GM19463 (cell line): ENCODE measurements at regions not wholly inside any gene's neighbourhood (a gene's known extent, or its start where the extent isn't known, plus 50 kb on each side); places are given as distances from the start of the nearest gene placed in this dataset.

Experiments
- ATAC-seq: cut with Tn5 transposase; IDR thresholded peaks from one replicate; pipeline ENCODE4 v1.9.1; 2021; ENCODE audit warnings: mild to moderate bottlenecking, moderate library complexity; ENCODE audit not compliant: unreplicated experiment

DNA sequence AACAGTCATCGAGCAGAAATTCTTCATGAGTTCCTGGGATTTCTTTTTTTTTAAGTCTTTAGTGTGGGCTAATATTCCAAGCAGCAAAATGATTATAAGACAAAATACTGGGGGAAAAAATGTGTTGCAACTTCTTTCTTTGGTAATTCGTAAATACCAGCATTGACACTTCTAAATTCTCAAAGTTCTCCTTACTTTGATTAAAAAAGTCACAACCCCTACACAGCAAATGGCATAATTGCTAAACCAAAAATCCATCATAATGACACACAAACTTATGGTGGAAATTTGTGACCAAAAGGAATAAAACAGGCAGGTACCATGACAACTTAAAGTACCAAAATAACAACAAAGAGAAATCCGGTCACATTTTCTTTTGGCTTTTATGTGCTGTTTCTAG lies 585.2 kb upstream of the PKN2 start:
- ATAC-seq: no peak

DNA sequence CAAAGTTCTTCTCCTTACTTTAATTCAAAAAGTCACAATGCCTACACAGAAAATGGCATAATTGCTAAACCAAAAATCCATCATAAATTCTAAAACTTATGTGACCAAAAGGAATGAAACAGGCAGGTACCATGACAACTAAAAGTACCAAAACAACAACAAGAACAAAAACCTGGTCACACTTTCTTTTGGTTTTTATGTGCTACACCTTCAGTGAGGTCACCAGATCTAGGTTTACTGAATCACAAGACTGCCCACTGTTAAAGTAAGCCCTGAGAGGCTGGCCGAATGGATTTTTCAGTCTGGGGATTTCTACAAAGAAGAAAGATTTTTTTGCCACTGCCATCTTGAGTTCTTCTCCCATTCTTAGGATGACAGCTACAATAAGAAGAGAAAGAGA lies 583.0 kb upstream of the PKN2 start:
- ATAC-seq: no peak

DNA sequence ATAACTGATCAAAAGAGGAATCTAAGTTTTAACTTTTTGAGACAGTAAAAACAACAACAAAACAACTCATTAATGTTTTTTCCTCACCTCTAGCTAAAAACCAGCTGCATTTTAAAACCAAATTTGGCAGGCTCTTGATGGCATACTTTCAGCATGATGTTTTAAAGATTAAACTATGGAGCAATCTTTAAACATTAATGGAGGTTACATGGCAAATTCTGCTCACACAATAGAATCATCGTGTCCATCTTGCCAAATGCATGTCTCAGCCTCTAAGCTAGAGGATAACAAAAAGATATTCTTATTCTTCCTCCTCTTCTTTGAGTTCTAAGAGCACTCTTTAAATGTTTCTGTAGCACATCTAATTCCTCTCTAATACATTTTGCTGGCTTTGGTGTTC lies 579.8 kb upstream of the PKN2 start:
- no peak for ATAC-seq

DNA sequence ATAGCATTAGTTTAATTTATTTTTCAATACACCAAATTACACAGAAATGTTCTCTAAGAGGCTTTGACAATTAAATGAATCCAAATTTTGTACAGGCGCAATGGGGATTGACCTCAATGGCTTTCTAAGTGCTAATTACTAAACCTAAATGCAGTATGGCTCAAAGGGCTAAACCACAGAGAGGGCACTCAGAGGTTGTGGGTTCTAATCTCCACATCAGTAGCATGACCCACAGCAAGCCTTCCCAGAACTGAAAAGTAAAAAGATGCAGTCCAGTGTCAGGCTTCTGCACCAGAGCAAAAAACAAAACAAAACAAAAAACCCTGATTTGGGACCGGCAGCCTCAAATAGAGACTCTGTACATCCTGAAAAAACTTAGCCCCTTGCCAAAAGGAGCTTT lies 579.2 kb upstream of the PKN2 start:
- ATAC-seq: no peak

DNA sequence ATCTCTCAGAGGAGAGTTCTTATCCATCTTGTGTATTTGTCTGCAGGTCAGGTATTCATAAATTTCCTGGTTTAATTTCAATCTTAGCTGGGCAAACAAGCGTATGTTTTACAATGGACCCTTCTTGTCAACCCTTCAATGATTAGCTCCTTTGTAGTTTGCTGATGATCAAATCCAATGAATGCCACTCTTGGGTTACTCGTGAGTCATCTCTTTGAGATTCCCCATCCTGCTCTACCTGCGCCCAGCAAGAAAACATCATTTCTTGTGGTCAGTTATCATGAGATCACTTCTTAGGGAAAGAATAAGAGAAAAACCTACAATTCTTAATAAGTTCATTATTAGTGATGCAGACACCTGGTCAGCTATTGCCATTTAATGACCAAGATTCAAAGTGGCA lies 572.3 kb upstream of the PKN2 start:
- ATAC-seq: no peak

DNA sequence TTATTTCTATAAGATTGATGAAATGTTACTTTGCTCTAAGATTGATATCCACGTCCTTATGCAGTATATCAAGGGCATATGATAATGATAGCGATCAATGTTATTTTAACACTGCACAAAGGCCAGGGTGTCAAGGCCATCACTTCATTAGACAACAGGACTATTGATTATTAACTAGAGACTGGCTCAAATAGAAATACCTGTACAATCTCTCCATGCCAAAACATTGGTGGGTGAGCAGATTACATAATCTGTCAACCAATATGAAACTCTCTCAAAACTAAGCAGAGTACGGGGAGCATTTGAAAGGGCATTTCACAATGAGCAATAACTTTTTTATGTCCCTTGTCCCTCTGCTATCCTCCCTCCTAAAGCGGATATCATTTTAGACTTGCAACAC lies 566.5 kb upstream of the PKN2 start:
- ATAC-seq: no peak

DNA sequence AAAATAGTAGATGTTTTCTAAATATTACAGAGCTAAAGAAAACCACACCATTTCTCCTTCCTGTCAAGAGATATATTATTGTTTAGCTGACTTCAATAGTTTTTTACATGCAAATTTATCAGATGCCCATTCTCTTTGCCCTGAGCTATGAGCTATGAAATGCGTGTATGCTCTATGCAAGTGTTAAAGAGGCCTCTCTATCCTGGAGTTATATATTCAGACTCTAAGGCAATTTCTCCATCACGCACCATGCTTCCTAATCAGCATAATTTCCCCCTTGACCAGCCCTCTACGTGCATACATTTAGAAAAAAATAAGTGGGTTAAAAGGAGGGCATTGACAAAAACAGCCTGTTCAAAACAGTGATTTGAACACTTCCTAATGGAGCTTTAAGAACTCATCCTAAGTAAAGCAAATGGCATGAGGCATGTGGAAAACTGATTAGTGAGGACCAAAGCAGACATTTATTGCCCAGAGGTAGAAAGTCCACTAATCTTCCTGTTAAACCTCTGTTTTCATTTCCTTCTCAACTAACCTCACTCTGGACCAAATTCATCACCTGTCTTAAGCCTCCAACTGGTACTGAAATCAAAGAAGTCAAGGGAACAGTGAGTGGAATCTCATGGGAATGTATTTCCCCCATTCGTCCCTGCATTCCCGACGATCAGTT lies 565.8 kb upstream of the PKN2 start:
- ATAC-seq: no peak

DNA sequence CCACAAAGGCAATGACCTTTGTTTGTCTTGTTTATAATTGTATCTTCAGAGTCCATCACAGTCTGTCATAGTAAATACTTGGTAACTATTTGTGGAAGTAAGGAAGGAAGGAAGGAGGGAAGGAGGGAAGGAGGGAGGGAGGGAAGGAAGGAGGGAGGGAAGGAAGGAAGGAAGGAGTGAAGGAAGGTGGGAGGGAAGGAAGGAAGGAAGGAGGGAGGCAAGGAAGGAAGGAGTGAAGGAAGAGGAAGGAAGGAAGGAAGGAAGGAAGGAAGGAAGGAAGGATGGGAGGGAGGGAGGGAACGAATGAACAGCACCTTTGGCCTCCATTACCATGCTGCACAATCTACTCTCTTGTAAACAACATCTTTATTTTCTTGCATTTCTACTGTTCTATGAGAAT lies 559.5 kb upstream of the PKN2 start:
- no peak for ATAC-seq

DNA sequence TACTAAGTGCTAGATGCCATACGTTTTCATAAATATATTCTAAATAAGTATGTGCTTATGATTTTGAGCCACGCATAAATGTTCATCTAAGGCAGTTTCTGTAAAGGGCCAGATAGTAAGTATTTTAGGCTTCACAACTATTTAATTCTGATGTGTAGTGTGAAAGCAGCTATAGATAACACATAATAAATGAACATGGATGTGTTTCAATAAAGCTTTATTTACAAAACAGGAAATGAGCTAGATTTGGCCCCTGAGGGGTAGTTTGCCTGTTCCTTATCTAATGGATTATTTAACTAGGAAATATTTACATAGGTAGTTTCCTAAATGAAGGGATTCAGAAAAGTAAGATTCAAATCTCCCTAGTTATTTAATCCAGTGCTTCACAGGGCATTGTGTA lies 557.6 kb upstream of the PKN2 start:
- no peak for ATAC-seq

DNA sequence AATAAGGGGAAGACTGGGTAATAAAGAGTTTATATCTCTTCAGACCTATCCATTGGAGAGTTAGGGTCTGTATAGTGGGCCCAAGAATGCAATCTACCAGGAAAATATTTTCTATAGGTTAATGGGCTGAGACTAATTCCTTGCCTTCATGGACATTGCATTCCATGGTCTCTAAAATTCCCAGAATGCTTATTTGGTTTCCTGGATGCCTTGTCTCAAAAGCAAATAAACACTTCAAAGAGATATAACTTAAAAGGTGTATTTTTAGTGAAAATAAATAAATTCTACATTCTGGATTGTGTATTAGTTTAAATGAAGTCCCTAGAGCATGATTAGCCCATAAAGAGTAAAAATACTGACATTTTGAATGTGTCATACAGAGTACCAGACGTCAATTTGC lies 550.1 kb upstream of the PKN2 start:
- no peak for ATAC-seq

DNA sequence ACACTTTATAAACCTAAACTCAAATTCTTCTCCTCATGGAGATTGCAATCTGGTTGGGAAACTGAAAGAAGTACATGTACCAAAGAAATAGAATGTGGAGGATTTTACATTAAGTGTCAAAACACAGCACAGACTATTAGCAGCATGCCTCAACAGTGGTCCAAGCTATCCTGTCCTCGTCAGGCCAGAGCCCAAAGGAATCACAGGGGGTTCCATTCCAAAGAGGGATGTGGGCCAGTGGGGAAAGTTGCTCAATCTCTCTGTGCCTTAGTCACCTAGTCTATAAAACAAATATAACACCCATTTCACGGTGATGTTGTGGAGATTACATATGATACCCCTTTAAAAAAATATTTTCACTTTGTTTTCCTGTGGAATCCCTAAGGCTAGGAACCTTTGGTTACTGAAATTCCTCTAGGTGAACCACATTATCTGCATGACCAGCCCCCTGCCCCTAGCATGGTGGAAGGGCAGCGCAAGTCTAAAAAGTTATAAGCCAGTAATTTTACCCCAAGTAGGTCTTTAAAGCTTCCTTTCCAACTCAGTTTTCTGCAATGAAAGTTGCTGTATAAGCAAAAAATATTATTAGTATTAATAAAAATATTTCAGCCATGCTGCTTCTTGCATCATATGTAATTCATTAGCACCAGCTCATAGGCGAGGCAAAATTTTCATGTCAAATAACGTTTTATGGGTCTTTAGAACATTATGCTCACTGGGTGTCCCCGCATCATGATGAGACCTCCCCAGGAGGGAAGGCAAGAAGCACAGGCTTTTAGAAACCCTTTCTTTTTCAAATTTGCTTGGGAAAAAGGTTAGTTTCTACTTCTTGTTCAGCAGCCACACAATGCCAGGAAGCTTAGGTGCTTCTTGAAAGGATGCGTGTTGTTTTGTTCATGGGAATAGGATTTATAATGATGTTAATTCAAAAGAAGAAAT lies 548.8 kb upstream of the PKN2 start:
- no peak for ATAC-seq

DNA sequence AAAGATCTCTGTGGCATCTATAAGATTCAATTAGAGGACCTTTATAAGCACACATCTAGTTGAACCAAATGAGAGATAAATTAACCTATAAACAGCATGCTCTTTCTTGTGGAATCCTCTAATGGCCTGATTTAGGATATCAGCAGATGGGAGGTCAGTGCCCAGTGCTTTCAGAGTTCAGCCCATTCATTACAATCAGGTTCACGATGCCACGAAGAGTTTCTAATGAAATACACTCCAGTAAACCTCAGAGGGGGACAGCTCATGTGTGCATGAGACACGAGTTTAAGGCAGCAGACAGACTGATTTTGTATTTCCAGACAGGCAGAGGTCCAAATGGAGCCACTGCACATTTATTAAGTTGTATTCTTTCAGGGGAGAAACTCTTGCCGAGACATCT lies 544.4 kb upstream of the PKN2 start:
- ATAC-seq: no peak

DNA sequence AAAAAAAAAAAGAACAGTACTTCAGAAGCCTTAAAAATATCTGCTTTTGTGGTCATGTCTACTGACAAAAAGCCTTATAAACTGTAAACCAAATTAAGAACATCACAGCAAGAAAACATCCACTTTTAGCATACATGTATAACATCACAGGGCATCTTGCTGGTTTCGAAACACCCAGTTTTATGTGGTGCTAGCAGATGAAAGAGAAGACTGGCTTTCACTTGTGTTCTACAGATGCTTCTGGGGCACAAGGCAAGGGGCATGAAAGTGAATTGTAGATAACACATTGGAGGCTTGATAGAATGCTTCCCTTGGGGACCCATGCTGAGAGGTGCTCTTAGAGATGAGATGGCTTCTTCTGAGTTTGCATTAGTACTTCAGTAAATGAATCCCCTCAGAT lies 543.7 kb upstream of the PKN2 start:
- peak; percentile 49 for ATAC-seq

DNA sequence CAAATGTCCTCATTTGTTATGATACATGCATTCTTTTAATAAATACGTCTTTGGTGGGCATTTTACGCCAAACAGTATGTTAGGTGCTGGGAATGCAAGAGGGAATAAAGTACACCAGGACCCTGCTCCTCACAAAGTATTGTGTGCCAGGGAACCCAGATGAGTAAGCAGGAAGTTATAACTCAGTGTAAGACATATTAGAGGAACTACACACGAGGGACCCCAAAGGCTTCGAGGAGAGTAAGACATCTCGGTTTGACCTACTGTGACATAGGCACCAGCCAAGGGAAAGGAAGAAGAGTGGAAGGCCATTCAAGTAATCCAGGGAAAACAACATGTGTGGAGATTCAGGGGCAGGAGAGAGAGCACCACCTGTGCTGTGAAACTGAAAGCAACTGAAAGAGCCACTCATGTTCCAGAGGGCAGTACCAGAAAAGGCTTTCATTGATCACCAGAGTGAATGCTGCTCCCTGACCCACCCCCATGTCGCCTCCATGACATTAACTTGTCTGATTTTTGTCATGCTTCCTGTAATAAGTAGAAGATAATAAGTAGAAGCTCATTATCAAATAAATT lies 542.5 kb upstream of the PKN2 start:
- ATAC-seq: peak; percentile 62

DNA sequence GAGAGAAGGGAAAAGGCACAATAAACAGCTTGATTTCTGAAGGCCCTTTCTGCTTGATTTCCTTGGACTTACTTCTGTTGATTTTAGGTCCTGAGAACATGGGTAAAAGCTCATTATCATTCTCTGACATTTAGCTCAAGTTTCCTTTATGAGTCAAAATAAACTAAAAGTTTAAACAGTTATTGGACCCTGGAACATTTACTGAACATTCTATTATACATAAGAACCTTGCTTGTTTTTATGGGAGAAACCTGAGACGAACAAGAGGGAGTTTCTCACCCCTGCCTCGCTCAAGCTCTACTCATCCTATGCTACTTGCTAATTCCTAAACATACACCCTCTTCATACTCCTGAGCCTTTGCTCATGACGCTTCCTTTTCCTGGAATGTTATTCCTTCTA lies 538.3 kb upstream of the PKN2 start:
- ATAC-seq: no peak

DNA sequence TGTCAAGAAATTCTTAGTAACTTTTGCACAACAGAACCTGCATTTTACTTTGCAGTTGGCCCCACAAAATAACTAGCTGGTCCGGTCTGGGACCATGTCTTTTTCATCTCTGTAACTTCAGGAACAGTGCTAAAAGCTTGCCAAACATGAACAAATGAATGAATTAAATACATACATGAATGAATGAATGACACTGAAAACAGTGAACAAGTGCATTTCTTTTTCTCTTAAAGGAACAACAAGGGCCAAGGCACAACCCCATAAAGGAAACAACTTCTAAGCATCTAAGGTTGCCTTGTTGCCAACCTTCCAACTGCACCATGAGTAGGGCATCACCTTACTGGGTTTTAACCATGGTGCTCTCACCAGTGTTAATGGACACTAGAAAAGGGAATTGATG lies 534.4 kb upstream of the PKN2 start:
- ATAC-seq: no peak

DNA sequence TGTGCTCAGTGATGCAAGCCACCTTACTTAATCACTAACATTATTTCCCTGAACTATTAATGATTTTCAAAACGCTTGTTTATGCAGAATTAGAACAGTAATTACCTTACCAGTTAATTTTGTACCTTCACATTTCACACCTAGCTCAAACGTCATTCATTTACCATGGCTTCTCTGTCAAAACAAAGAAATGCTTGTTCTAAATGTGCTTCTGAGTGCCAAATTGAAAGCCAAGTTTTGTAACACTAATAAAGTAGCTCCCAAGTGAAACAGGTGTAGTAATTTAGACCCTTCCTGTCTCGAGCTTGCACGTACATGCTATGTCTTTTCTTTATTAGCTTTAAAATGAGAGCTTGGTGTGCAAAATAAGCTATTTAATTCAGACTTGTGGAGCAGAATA lies 533.7 kb upstream of the PKN2 start:
- ATAC-seq: peak; percentile 67

DNA sequence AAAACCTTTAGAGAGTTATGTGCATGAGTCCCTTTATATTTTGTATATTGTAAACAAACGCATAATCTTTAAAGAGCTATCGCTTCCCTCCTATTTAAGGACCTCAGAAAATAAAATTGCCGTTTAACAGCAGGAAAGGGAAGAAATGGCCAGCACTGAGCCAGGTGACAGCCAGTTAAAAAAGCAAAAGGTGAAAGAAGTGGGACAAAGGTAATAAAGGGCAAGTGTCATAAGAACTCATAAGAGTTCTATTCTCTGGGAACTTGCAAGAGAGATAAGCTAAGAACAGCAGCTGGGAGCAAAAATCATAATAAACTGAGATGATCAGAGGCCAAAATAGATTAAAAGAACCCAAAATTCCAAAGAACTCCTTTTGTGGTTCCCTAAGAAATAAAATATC lies 520.9 kb upstream of the PKN2 start:
- no peak for ATAC-seq

DNA sequence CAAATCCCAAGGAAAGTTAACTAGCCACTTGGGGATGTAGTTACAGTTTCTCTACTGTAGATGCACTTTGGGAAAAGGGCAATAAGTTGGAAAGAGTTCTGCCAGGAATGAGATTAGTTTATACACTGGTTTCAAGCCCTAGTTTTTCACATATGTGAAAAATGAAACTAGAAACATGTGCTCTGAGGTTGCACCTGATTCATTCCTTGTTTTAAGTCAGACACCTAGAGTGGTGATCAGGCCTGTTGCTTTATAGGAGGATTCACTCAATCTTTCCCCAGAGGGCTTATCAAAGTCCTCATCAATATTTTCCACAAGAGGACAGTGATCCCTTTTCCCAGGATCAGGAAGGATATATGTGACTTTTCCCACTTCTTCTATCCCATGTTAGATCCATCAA lies 515.9 kb upstream of the PKN2 start:
- peak; percentile 54 for ATAC-seq

DNA sequence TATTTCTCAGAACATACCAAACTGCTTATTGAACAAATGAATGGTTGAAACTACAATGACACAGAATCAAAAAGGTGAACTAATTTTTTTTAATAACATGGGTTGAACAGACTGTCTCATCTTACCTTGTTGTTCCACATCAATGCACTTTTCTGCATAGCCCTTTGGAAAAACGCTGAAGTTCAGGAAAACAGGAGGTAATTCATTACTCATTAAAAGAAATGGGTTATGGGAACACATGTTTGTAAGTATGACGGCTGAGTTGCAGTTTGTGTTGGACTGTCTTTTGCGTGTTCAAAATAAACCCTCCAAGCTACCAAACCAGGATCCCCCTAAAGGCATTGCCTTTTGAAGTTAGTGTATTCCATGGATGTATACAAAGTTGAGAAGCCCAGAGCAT lies 514.9 kb upstream of the PKN2 start:
- ATAC-seq: no peak

DNA sequence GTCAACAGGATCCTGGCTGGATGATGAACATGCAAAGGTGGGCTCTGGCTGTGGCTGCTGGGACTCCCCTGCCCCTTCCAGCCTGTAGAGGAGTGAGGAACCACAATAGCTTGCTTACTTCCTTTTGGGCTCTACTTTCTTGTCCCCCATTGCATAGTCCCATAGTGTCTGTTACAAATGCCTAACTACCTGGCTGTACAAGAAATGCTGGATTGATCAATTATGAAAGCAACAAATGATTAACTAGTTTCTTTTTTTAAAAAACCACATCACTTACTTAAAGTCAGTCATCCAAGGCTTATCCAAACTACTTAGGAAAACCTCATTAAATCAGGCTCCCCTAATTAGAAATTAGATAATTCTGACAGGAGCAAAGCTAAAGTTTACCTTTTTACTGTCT lies 514.1 kb upstream of the PKN2 start:
- no peak for ATAC-seq

DNA sequence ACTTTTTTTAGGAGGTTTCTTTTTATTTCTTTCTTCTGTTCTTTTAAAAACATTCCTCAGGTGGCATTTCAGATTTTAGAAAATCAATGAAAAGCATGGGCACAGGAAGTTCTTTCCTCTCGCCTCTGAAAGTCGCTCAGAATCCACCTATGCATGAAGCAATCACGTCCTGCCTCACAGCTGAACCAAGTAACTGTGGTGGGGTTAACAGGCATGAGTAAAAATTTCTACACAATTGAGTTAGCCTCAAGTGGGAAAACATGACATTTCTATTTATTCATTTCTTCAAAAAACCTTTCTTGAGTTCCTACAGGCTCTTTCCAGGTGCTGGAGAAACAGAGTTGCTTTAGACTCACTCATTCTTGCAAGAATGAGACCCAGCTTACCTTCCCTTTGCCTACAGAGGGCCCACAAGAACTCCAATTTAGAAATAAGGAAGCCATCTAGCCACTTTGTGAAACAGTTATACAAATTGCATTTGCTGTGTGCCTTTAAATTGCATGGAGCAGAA lies 508.9 kb upstream of the PKN2 start:
- ATAC-seq: no peak
